Aorta (tissue), 5 donors: ENCODE measurements at regions not wholly inside any gene's neighbourhood (a gene's known extent, or its start where the extent isn't known, plus 50 kb on each side); places are given as distances from the start of the nearest gene placed in this dataset.
"Not testable (repeated sequence)": the region's sequence is repeated elsewhere in the genome, so short reads cannot be mapped to it uniquely, and the experiment has no call there.

Experiments used
- ATAC-seq: fragments of 200-7000 bp; cut with Tn5 transposase; one replicate; pipeline ENCODE4 v1.9.1; 2022; ENCODE audit warnings: moderate library complexity; ENCODE audit not compliant: low FRiP score
- DNase-seq, 2 donors: peaks; one replicate each; pipeline ENCODE4 v3.0.0-alpha.2; 2020
- H3K27ac ChIP-seq, 2 donors: one replicate each; pipeline ENCODE4 v1.5.1; 2013; ENCODE audit warnings: low read length in 2 of 2, mild to moderate bottlenecking in 2 of 2, moderate library complexity in 2 of 2, control low read depth in 1 of 2, inconsistent platforms in 1 of 2, low read depth in 1 of 2
- H3K27me3 ChIP-seq, 2 donors: one replicate each; pipeline ENCODE4 v1.6.1; 2013; ENCODE audit warnings: control low read depth in 1 of 2, low read length in 1 of 2, mild to moderate bottlenecking in 1 of 2, moderate library complexity in 1 of 2; ENCODE audit not compliant: insufficient read depth in 2 of 2, control insufficient read depth in 1 of 2
- H3K36me3 ChIP-seq, 2 donors: one replicate each; pipeline ENCODE4 v1.6.1; 2013; ENCODE audit warnings: control low read depth in 1 of 2, low read length in 1 of 2, mild to moderate bottlenecking in 1 of 2; ENCODE audit not compliant: insufficient read depth in 2 of 2, control insufficient read depth in 1 of 2
- H3K4me1 ChIP-seq, 2 donors: one replicate each; pipeline ENCODE4 v1.6.1; 2013; ENCODE audit warnings: low read length in 2 of 2, control low read depth in 1 of 2, mild to moderate bottlenecking in 1 of 2, moderate library complexity in 1 of 2; ENCODE audit not compliant: insufficient read depth in 2 of 2, control insufficient read depth in 1 of 2
- H3K4me3 ChIP-seq, 2 donors: one replicate each; pipeline ENCODE4 v1.5.1; 2013; ENCODE audit warnings: low read length in 2 of 2, control low read depth in 1 of 2, mild to moderate bottlenecking in 1 of 2
- H3K9me3 ChIP-seq: one replicate; pipeline ENCODE4 v1.6.1; 2013; ENCODE audit warnings: mild to moderate bottlenecking, low read length; ENCODE audit not compliant: control insufficient read depth
- WGBS, 2 donors: extraction: QIAGEN DNeasy Blood & Tissue Kit; methylation state at CpG; one replicate each; pipeline ENCODE4 v1.1.7; 2013; 5-methylcytosine and 5-hydroxymethylcytosine counted together
- intact Hi-C, 2 donors: fragments of 100-400 bp; cut with DNase I; formaldehyde crosslinking; loops; one replicate each; pipeline versions ENCODE4 v1.14.2 to v1.15.0; 2022
- donor health status: healthy with polysubstance abuse.
- donor health status: Bipolar disorder and iron deficiency.
- donor health status: DM: no; HTN: no; CAD: no.
- donor health status: DM: no; HTN: no; CAD: no.
- donor health status: DM: yes; HTN: yes; CAD: no.

DNA sequence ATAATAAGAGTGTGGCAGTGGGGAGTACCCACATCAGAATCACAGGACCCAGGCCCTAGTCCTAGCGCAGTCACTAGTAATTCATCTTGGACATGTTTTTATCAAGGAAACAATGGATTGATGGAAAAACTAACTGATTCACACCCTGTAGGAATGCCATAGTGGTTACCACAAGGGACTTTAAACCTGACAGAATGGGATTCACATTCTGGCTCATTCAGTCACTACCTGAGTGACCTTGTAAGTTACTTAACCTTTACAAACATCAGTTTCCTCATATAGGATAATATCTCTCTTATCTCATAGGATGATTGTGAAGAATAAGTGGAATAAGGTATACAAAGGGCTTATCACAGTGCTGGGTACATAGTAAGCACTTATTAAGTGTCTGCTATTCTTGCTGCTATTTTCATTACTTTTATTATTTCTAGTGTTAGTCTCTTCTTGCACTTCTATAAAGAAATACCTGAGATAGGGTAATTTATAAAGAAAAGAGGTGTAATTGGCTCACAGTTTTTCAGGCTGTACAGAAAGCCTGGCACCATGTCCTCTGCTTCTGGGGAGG, 247.5 kb upstream of the KLF3 start:
- intact Hi-C loops, result no loop called here
- H3K27me3 ChIP-seq, result peaks cover 0 to 2% of the 10 kb centered on the region in 2 donors

GRCh38 chr4:38420254-38420653, 243.7 kb upstream of the KLF3 start:
- WGBS, 2 donors, result 72 to 73% methylated on average over 4 of the region's 4 CpGs
- not testable (repeated sequence) for ATAC-seq

More for the DNA sequence above, 247.5 kb upstream of the KLF3 start:
- H3K36me3 ChIP-seq, result no peaks in the 10 kb centered on the region
- H3K4me1 ChIP-seq, result peaks cover 0 to 5% of the 10 kb centered on the region in 2 donors
- H3K27ac ChIP-seq, result no peak overlapping the region
- no peak for ATAC-seq
- DNase-seq, result no peak
- no peaks in the 10 kb centered on the region for H3K9me3 ChIP-seq
- no peak overlapping the region for H3K4me3 ChIP-seq
- 98 to 100% methylated on average over 1 of the region's 1 CpG for WGBS, 2 donors

DNA sequence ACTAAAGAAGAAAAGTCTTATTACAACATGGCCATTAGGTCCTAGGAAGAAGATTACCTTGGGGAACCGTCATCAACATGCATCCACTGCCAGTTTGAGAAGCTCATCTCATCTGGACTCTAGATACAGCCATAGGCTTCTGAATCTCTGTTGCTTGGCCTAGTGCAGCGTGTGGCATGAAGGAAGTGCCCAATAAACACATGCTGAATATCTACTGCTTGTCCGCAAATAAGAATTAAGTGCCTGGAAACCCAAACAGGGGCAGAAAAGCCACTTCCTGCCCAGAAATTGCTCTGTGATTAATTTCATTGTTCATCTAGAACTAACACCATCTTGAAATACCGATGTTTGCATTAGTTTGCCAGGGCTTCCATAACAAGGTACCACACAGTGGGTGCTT, 241.1 kb upstream of the KLF3 start:
- no peak overlapping the region for H3K27ac ChIP-seq

More at GRCh38 chr4:38420254-38420653, 243.7 kb upstream of the KLF3 start:
- H3K9me3 ChIP-seq, H3K4me3 ChIP-seq, DNase-seq, H3K27ac ChIP-seq, H3K36me3 ChIP-seq, H3K27me3 ChIP-seq, H3K4me1 ChIP-seq, intact Hi-C loops: not testable (repeated sequence)

DNA sequence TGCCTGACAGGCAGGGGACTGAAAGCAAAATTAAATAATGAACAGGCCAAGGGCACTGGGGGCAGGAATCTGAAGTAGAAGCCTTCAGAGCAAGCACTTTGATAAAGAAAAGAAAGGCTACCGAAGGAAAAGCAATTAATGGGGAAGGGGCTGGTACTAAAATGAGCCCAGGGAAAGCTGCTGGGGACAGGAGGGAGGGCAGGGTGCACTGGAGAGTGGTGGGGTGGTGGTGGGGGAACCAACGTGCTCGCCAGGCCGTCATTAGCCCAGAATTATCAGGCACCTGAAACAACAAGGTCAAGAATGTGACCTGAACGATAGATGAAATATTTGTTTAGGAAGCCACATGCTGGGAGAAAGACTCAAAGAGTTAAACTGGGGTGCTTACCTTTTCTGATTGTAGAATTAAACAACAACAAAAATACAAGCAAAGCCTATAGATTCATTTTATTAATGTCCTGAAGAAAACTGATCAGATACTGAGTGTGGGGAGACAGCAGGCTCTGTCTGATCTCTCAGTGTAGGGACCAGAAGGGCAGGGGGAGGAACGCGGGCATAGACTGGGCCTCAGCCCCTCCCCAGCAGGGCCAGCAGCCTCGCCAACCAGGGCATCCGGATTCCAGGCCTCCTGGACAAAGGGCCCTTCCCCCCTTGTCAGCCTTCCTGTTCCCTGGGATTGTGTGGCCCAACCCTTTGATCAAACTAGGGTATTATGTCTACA, 239.7 kb upstream of the KLF3 start:
- H3K36me3 ChIP-seq, result no peaks in the 10 kb centered on the region
- H3K27me3 ChIP-seq, result peaks cover 0 to 4% of the 10 kb centered on the region in 2 donors
- no peak overlapping the region for H3K27ac ChIP-seq
- WGBS, 2 donors, result 81 to 90% methylated on average over 9 of the region's 9 CpGs
- ATAC-seq (no peak), DNase-seq (no peak)
- intact Hi-C loops, result loop anchor here in 1 of 2 donors (2.0 kb wide), 1 partner anchor 50 kb away; no protein-coding TSS in a partner anchor
- no peaks in the 10 kb centered on the region for H3K4me1 ChIP-seq
- peaks cover 1% of the 10 kb centered on the region for H3K9me3 ChIP-seq
- H3K4me3 ChIP-seq, result no peak overlapping the region

More for the DNA sequence above, 241.1 kb upstream of the KLF3 start:
- ATAC-seq (no peak), DNase-seq (no peak)
- 95% methylated on average over 4 of the region's 4 CpGs for WGBS, 2 donors
- H3K27me3 ChIP-seq, result peaks cover 0 to 4% of the 10 kb centered on the region in 2 donors
- no peak overlapping the region for H3K4me3 ChIP-seq
- no peaks in the 10 kb centered on the region for H3K4me1 ChIP-seq
- H3K36me3 ChIP-seq, result no peaks in the 10 kb centered on the region
- peaks cover 1% of the 10 kb centered on the region for H3K9me3 ChIP-seq
- intact Hi-C loops, result no loop called here

DNA sequence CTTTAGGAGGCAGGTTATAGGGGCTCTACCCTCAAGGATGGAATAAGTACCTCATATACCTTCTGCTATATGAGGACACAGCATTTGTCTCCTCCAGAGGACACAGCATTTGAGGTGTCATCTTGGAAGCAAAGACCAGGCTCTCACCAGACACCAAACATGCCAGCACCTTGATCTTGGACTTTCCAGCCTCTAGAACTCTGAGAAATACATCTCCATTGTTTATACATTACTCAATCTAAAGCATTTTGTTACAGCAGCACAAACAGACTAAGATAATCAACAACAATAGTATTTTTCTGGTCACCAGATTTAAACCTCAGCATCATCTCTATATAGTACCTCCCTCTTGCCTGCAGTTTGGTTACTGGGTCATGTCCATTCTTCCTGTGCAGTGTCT, 237.5 kb upstream of the KLF3 start:
- H3K27ac ChIP-seq, result no peak overlapping the region
- peaks cover 0 to 2% of the 10 kb centered on the region in 2 donors for H3K27me3 ChIP-seq
- DNase-seq (no peak), ATAC-seq (no peak)
- no peaks in the 10 kb centered on the region for H3K36me3 ChIP-seq
- intact Hi-C loops, result no loop called here
- H3K4me3 ChIP-seq, result no peak overlapping the region
- no peaks in the 10 kb centered on the region for H3K4me1 ChIP-seq
- H3K9me3 ChIP-seq, result peaks cover 1% of the 10 kb centered on the region

GRCh38 chr4:38430841-38431240, 233.2 kb upstream of the KLF3 start:
- 96% methylated on average over 2 of the region's 2 CpGs for WGBS, 2 donors
- H3K36me3 ChIP-seq, result no peaks in the 10 kb centered on the region
- no peak for DNase-seq
- H3K27me3 ChIP-seq, result peaks cover 0 to 2% of the 10 kb centered on the region in 2 donors
- H3K27ac ChIP-seq, result no peak overlapping the region
- no peak for ATAC-seq
- no peak overlapping the region for H3K4me3 ChIP-seq
- H3K9me3 ChIP-seq, result peaks cover 1% of the 10 kb centered on the region
- H3K4me1 ChIP-seq, result no peaks in the 10 kb centered on the region
- intact Hi-C loops, result no loop called here

- H3K9me3 ChIP-seq, result peaks cover 2% of the 10 kb centered on the region
- DNase-seq (no peak), ATAC-seq (no peak)
- no peak overlapping the region for H3K27ac ChIP-seq
- no peak overlapping the region for H3K4me3 ChIP-seq
- H3K4me1 ChIP-seq, result no peaks in the 10 kb centered on the region
- no peaks in the 10 kb centered on the region for H3K36me3 ChIP-seq
- intact Hi-C loops, result no loop called here
- H3K27me3 ChIP-seq, result no peaks in the 10 kb centered on the region
- WGBS, 2 donors, result 79% methylated on average over 5 of the region's 5 CpGs
Observed at GRCh38 chr4:38442073-38442788, 221.8 kb upstream of the KLF3 start.

DNA sequence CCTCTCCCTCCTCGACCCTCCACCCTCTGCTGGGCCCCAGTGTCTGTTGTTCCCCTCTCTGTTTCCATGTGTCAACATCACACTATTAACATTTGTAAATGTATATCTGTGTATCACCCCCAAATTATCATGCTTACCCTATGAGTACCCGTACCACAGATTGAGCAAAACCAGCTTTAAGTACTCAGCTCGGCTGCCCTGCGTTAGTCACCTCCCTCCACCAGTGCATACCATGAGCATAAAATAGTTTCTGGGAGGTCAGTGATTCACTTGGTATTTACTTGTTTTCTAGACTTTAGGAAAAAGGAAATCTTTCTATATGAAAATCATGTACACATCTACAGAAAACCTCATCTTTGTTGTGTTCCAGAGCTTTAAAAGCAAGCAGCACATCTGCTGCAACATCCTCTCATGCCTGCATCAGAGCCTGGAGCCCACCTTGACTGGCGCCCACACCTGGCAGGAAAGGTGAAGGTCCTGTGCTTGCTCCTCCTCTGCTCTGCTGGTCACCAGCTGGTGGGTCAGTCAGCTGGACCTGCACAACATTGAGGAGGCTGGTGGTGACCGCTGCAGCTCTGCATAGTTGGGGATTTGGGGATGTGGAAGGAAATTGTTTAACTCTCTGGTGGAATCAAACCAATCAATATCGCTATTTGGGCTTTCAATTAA, 214.4 kb upstream of the KLF3 start:
- no peak for ATAC-seq
- DNase-seq, result no peak
- no peaks in the 10 kb centered on the region for H3K27me3 ChIP-seq
- intact Hi-C loops, result no loop called here
- H3K9me3 ChIP-seq, result peaks cover 2% of the 10 kb centered on the region
- H3K36me3 ChIP-seq, result no peaks in the 10 kb centered on the region
- 86 to 92% methylated on average over 7 of the region's 7 CpGs for WGBS, 2 donors
- peaks cover 0 to 5% of the 10 kb centered on the region in 2 donors for H3K4me1 ChIP-seq
- no peak overlapping the region for H3K4me3 ChIP-seq
- no peak overlapping the region for H3K27ac ChIP-seq
